ENCODE measurements at regions not wholly inside any gene's neighbourhood (a gene's known extent, or its start where the extent isn't known, plus 50 kb on each side); places are given as distances from the start of the nearest gene placed in this dataset.

- TF ChIP-seq CTCF (IDR thresholded peaks at IDR 0.05) (no peak), POLR2A (IDR thresholded peaks at IDR 0.05) (no peak)
Observed at GRCh38 chr12:118884226-118884625, 97.1 kb upstream of the SRRM4 start.
